Nephron (organoid): ENCODE measurements at regions not wholly inside any gene's neighbourhood (a gene's known extent, or its start where the extent isn't known, plus 50 kb on each side); places are given as distances from the start of the nearest gene placed in this dataset.

Experiments used
- H3K27ac Mint-ChIP-seq, 3 experiments: 2 replicates each; pipeline ENCODE4 v1.8.0; 2020; ENCODE audit warnings: mixed read lengths in 3 of 3, mild to moderate bottlenecking in 2 of 3, moderate library complexity in 1 of 3
- H3K27me3 Mint-ChIP-seq: 2 replicates; pipeline ENCODE4 v1.8.0; 2021; ENCODE audit warnings: low read depth, mild to moderate bottlenecking, moderate library complexity, mixed read lengths
- H3K36me3 Mint-ChIP-seq: 2 replicates; pipeline ENCODE4 v1.8.0; 2020; ENCODE audit warnings: low read depth, mixed read lengths
- H3K4me1 Mint-ChIP-seq: 2 replicates; pipeline ENCODE4 v1.8.0; 2020; ENCODE audit warnings: mixed read lengths
- H3K4me3 Mint-ChIP-seq, 3 experiments: 2 replicates each; pipeline ENCODE4 v1.8.0; 2020; ENCODE audit warnings: mild to moderate bottlenecking in 3 of 3, mixed read lengths in 3 of 3, moderate library complexity in 2 of 3
- H3K9me3 Mint-ChIP-seq: 2 replicates; pipeline ENCODE4 v1.8.0; 2020; ENCODE audit warnings: mixed read lengths
- CTCF ChIP-seq, 3 experiments: fragments of 200-600 bp; sonication (generic); IDR thresholded peaks; one replicate each; pipeline ENCODE4 v1.5.0; 2021; ENCODE audit warnings: antibody characterized with exemption in 3 of 3; ENCODE audit not compliant: unreplicated experiment in 3 of 3

- H3K4me1 Mint-ChIP-seq = no peaks in the 10 kb centered on the region
- peaks cover 9% of the 10 kb centered on the region for H3K9me3 Mint-ChIP-seq
- no peak overlapping the region for H3K27ac Mint-ChIP-seq
- H3K36me3 Mint-ChIP-seq = peaks cover 4% of the 10 kb centered on the region
- H3K4me3 Mint-ChIP-seq = no peak overlapping the region
- H3K27me3 Mint-ChIP-seq = no peaks in the 10 kb centered on the region
- TF ChIP-seq CTCF (IDR thresholded peaks at IDR 0.05; ENCODE audit: unreplicated experiment in 3 of 3) = no peak
Observed at GRCh38 chr11:30665067-30665466, 78.9 kb upstream of the MPPED2 start.

DNA sequence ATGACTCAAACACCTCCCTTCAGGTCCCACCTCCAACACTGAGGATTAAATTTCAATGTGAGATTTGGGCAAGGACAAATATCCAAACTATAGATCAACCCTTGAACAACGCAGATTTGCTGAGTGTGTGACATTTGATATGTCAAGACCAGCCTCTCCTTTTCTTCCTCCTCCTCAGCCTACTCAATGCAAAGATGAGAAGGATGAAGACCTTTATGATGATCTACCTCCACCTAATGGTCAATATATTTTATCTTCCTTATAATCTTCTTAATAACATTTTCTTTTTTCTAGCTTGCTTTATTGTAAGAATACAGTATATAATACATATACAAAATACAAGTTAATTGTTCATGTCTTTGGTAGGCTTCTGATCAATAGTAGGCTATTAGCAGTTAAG is 67.5 kb upstream of the MPPED2 start:
- no peaks in the 10 kb centered on the region for H3K9me3 Mint-ChIP-seq
- no peak for TF ChIP-seq CTCF (IDR thresholded peaks at IDR 0.05; ENCODE audit: unreplicated experiment in 3 of 3)
- no peaks in the 10 kb centered on the region for H3K4me1 Mint-ChIP-seq
- H3K27me3 Mint-ChIP-seq = no peaks in the 10 kb centered on the region
- H3K27ac Mint-ChIP-seq = no peak overlapping the region
- no peaks in the 10 kb centered on the region for H3K36me3 Mint-ChIP-seq
- H3K4me3 Mint-ChIP-seq = no peak overlapping the region

DNA sequence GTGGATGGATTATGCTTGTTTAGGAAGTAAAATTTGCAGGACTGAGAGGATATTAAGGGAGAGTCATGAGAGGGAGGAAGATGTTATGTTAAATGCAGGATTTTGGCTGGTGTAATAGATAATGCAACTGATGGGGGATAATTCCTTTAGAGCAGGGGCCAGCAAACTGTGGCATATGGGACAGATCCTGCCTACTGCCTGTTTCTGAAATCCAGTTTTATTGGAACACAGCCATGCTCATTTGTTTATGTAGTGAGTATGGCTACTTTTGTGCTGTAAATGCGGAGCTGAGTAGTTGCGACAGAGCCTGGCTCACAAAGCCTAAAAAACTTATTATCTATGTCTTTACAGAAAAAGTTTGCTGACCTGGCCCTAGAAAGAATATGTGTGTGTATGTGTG is 66.6 kb upstream of the MPPED2 start:
- H3K27me3 Mint-ChIP-seq = no peaks in the 10 kb centered on the region
- H3K4me1 Mint-ChIP-seq = no peaks in the 10 kb centered on the region
- TF ChIP-seq CTCF (IDR thresholded peaks at IDR 0.05; ENCODE audit: unreplicated experiment in 3 of 3) = no peak
- no peaks in the 10 kb centered on the region for H3K36me3 Mint-ChIP-seq
- H3K27ac Mint-ChIP-seq = no peak overlapping the region
- no peaks in the 10 kb centered on the region for H3K9me3 Mint-ChIP-seq
- H3K4me3 Mint-ChIP-seq = no peak overlapping the region

- H3K27ac Mint-ChIP-seq = no peak overlapping the region
- TF ChIP-seq CTCF (IDR thresholded peaks at IDR 0.05; ENCODE audit: unreplicated experiment in 3 of 3) = no peak
- H3K27me3 Mint-ChIP-seq = no peaks in the 10 kb centered on the region
- H3K4me3 Mint-ChIP-seq = no peak overlapping the region
- no peaks in the 10 kb centered on the region for H3K36me3 Mint-ChIP-seq
- H3K4me1 Mint-ChIP-seq = no peaks in the 10 kb centered on the region
- no peaks in the 10 kb centered on the region for H3K9me3 Mint-ChIP-seq
Observed at GRCh38 chr11:30650266-30650665, 64.1 kb upstream of the MPPED2 start.
